Heart left ventricle (tissue), 16 donors: ENCODE measurements at regions not wholly inside any gene's neighbourhood (a gene's known extent, or its start where the extent isn't known, plus 50 kb on each side); places are given as distances from the start of the nearest gene placed in this dataset.

Experiments used
- ATAC-seq, 4 donors: fragments of 200-7000 bp; cut with Tn5 transposase; one replicate each; pipeline ENCODE4 v1.9.1; 2020 to 2022; ENCODE audit warnings: moderate library complexity in 4 of 4, mild to moderate bottlenecking in 3 of 4, moderate number of reproducible peaks in 1 of 4
- DNase-seq, 5 donors: peaks; one replicate each; pipeline ENCODE4 v3.0.0-alpha.2; 2020
- H3K27ac ChIP-seq, 12 donors: fragments of 200-600 bp; sonication (generic) in 4 of 12; one replicate each; pipeline versions ENCODE4 v1.5.0 to v1.8.0; 2016 to 2022; ENCODE audit warnings: mild to moderate bottlenecking in 2 of 12
- H3K27me3 ChIP-seq, 9 donors: fragments of 200-600 bp; sonication (generic) in 2 of 9; one replicate each; pipeline versions ENCODE4 v1.5.1 to v1.8.0; 2016 to 2022; ENCODE audit warnings: mild to moderate bottlenecking in 3 of 9
- H3K36me3 ChIP-seq, 9 donors: fragments of 200-600 bp; sonication (generic) in 2 of 9; one replicate each; pipeline versions ENCODE4 v1.5.0 to v1.8.0; 2018 to 2022; ENCODE audit warnings: mild to moderate bottlenecking in 2 of 9
- H3K4me1 ChIP-seq, 12 donors: fragments of 200-600 bp; sonication (generic) in 4 of 12; one replicate each; pipeline versions ENCODE4 v1.5.0 to v1.8.0; 2016 to 2022; ENCODE audit warnings: mild to moderate bottlenecking in 3 of 12
- H3K4me3 ChIP-seq, 12 donors: fragments of 200-600 bp; sonication (generic) in 4 of 12; one replicate each; pipeline versions ENCODE4 v1.5.0 to v1.8.0; 2017 to 2022; ENCODE audit warnings: mild to moderate bottlenecking in 9 of 12, moderate library complexity in 4 of 12
- H3K9me3 ChIP-seq, 12 donors: fragments of 200-600 bp; sonication (generic) in 4 of 12; one replicate each; pipeline versions ENCODE4 v1.5.0 to v1.8.0; 2016 to 2022; ENCODE audit warnings: mild to moderate bottlenecking in 1 of 12
- POLR2A ChIP-seq, 2 donors: fragments of 450-650 bp; IDR thresholded peaks; one replicate each; pipeline ENCODE4 v1.6.1; 2017; ENCODE audit warnings: antibody characterized with exemption in 2 of 2, mild to moderate bottlenecking in 2 of 2, moderate library complexity in 2 of 2
- whole genome bisulfite sequencing, 4 donors: extraction: QIAGEN DNeasy Blood & Tissue Kit in 2 of 4; methylation state at CpG; one replicate each; pipeline versions ENCODE4 v1.1.5 to v1.1.7; 2013 to 2018; 5-methylcytosine and 5-hydroxymethylcytosine counted together
- intact Hi-C, 10 donors: fragments of 100-400 bp; cut with DNase I; formaldehyde crosslinking; loops; one replicate each; pipeline versions ENCODE4 v1.11.1 to v1.14.2; 2022
- TF ChIP-seq, protein P1 (sequence below), 12 donors: fragments of 200-600 bp; sonication (generic) in 4 of 12; IDR thresholded peaks; one replicate each; pipeline versions ENCODE4 v1.5.0 to v1.8.0; 2018 to 2022; ENCODE audit warnings: antibody characterized with exemption in 12 of 12, mild to moderate bottlenecking in 5 of 12
- donor health status: ischemic (EF 13 %, LVEDD 7.1; RV severe dilation, severe dysfunction).
- donor health status: healthy with polysubstance abuse.
- donor health status: DM: no; HTN: yes; CAD: no.
- donor health status: DM: no; HTN: no; CAD: no.
- donor health status: ischemic (EF 25% LVEDD 6.9; RV normal size, moderate dysfunction).
- donor health status: ischemic (EF 25% LVEDD 5.7; RV mildly dilated, moderate dysfunction).
- donor health status: healthy.
- donor health status: DM: yes; HTN: yes; CAD: no.
- donor health status: ischemic (EF 35%, LVEDD 5.7; RV mildly dilated, moderate dysfunction).
- donor health status: nonischemic (EF 11% LVEDD 7.7; RV severe dilation, severe dysfunction).
- donor health status: DM: yes; HTN: yes; CAD: no.
- donor health status: PGD.
- donor health status: ischemic (EF 29% LVEDD 5.4; RV normal size, mild dysfunction).
- donor health status: nonischemic (EF 23%, LVEDD 6.1; RV moderate dilation, normal function).

DNA sequence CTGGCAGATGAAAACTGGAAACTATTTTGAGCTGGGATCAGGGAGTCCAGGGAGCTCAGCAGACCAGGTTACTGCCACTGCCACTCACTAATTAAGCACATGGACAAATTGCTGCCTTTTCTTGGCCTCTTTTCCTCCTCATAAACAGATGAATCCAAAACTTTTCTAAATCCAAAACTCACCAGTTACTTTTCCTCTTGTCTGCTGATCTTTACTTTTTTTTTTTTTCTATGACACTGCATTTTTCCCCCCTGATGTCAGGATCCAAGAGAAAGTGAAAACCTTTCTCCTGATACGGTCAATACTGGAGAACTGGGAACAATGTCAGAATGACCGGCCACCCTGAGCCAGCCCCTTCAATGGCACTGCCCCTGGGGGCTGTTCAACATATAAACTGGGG lies 405.8 kb downstream of the DUSP10 start:
- Histone ChIP-seq H3K9me3 (peaks cover 0 to 18% (median 13%) of the 10 kb centered on the region in 12 donors), H3K4me3 (peak overlapping the region in 1 of 12 donors; percentile 3), H3K27ac (peak overlapping the region in 8 of 12 donors; percentile 0 to 64 (median 38)), H3K36me3 (no peaks in the 10 kb centered on the region), H3K4me1 (peaks cover 0 to 27% (median 16%) of the 10 kb centered on the region in 12 donors), H3K27me3 (no peaks in the 10 kb centered on the region)
- no peak for ATAC-seq
- intact Hi-C loops = no loop called here
- no peak for TF ChIP-seq POLR2A (IDR thresholded peaks at IDR 0.05)
- TF ChIP-seq, protein P1, sequence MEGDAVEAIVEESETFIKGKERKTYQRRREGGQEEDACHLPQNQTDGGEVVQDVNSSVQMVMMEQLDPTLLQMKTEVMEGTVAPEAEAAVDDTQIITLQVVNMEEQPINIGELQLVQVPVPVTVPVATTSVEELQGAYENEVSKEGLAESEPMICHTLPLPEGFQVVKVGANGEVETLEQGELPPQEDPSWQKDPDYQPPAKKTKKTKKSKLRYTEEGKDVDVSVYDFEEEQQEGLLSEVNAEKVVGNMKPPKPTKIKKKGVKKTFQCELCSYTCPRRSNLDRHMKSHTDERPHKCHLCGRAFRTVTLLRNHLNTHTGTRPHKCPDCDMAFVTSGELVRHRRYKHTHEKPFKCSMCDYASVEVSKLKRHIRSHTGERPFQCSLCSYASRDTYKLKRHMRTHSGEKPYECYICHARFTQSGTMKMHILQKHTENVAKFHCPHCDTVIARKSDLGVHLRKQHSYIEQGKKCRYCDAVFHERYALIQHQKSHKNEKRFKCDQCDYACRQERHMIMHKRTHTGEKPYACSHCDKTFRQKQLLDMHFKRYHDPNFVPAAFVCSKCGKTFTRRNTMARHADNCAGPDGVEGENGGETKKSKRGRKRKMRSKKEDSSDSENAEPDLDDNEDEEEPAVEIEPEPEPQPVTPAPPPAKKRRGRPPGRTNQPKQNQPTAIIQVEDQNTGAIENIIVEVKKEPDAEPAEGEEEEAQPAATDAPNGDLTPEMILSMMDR (IDR thresholded peaks at IDR 0.05) = no peak
- no peak for DNase-seq
- WGBS, 4 donors = 51 to 62% (median 59%) methylated on average over 2 of the region's 2 CpGs

DNA sequence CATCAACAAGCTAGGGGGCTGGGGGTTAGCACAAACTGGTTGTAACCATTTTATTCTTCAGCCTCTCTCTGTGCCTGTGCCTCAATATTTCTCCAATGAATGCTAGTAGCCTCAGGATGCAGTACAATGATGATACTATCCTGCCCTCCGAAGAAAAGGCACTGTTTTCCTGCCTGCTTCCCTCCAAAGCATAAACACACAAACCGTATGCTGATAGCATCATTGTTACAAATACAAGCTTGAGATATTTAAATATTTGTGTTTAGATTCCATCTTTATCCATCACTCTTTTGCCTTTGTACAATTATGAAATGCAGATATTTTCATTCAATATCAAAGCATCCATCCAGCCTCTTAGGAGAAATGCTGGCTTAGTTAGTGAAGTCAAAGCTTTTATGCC lies 404.8 kb downstream of the DUSP10 start:
- Histone ChIP-seq H3K4me3 (no peak overlapping the region), H3K27ac (no peak overlapping the region), H3K9me3 (peaks cover 0 to 8% (median 4%) of the 10 kb centered on the region in 12 donors), H3K4me1 (peaks cover 0 to 27% (median 16%) of the 10 kb centered on the region in 12 donors), H3K27me3 (no peaks in the 10 kb centered on the region), H3K36me3 (no peaks in the 10 kb centered on the region)
- DNase-seq (no peak), ATAC-seq (no peak)
- TF ChIP-seq, protein P1 (IDR thresholded peaks at IDR 0.05) = no peak
- no peak for TF ChIP-seq POLR2A (IDR thresholded peaks at IDR 0.05)
- WGBS, 4 donors = 53 to 78% (median 68%) methylated on average over 2 of the region's 2 CpGs
- intact Hi-C loops = no loop called here

DNA sequence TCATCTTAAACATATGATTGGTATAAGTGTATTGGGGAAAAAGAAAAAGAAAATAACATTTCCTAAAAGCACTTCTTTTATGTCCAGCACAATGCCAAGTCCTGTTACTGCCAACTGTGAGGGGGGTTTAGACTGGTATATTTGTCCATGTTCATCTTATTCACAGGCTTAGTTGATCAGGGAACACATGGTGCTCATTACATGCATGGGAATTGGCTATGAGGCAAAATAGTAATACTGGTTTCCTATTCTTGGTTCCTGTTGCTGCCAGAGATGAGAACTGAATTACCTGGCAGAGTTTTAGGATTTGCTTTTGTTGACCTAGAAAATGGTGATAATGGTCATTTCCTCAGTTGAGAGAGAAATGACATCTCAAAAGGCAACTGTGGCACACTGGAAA lies 398.8 kb downstream of the DUSP10 start:
- Histone ChIP-seq H3K27me3 (no peaks in the 10 kb centered on the region), H3K27ac (no peak overlapping the region), H3K9me3 (no peaks in the 10 kb centered on the region), H3K4me3 (no peak overlapping the region), H3K36me3 (no peaks in the 10 kb centered on the region), H3K4me1 (no peaks in the 10 kb centered on the region)
- intact Hi-C loops = no loop called here
- DNase-seq (no peak), ATAC-seq (no peak)
- no peak for TF ChIP-seq POLR2A (IDR thresholded peaks at IDR 0.05)
- TF ChIP-seq, protein P1 (IDR thresholded peaks at IDR 0.05) = no peak

DNA sequence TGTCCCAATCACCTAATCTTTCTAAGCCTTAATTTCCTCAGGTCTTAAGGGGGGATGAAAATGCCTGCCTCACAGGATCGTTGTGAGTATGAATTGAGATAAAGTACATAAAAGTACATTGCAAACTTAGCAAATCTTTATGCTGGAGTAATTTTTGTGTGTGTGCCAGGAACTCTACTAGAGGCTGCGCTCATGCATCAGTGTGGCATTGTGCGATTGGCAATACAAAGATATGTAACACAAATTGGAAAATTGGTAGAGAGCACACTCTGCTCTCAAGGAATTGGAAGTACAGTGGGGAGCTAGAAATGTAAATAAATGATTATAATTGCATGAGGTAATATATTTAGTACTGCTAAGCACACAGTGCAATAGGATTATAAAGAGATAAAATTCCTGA lies 398.3 kb downstream of the DUSP10 start:
- Histone ChIP-seq H3K27me3 (no peaks in the 10 kb centered on the region), H3K4me3 (no peak overlapping the region), H3K27ac (no peak overlapping the region), H3K36me3 (no peaks in the 10 kb centered on the region), H3K4me1 (no peaks in the 10 kb centered on the region), H3K9me3 (no peaks in the 10 kb centered on the region)
- TF ChIP-seq, protein P1 (IDR thresholded peaks at IDR 0.05) = no peak
- no peak for TF ChIP-seq POLR2A (IDR thresholded peaks at IDR 0.05)
- WGBS, 4 donors = 73 to 86% (median 85%) methylated on average over 3 of the region's 3 CpGs
- DNase-seq = no peak
- intact Hi-C loops = no loop called here
- ATAC-seq = no peak
